Adipocyte (in vitro differentiated cells): ENCODE measurements at regions not wholly inside any gene's neighbourhood (a gene's known extent, or its start where the extent isn't known, plus 50 kb on each side); places are given as distances from the start of the nearest gene placed in this dataset.
"Not testable (repeated sequence)": the region's sequence is repeated elsewhere in the genome, so short reads cannot be mapped to it uniquely, and the experiment has no call there.

Source experiments
- DNase-seq: peaks from one replicate; pipeline ENCODE4 v3.0.0-alpha.2; 2015; ENCODE audit warnings: low read depth
- H3K27me3 ChIP-seq: replicated peaks from 2 replicates; pipeline ENCODE4 v1.7.0; 2013; ENCODE audit warnings: mild to moderate bottlenecking, low read length, moderate library complexity; ENCODE audit not compliant: control insufficient read depth, insufficient read depth
- H3K36me3 ChIP-seq: 2 replicates; pipeline ENCODE4 v1.7.0; 2013; ENCODE audit warnings: low read length, mild to moderate bottlenecking, moderate library complexity; ENCODE audit not compliant: control insufficient read depth, insufficient read depth, severe bottlenecking
- H3K4me1 ChIP-seq: 2 replicates; pipeline ENCODE4 v1.7.0; 2013; ENCODE audit warnings: mild to moderate bottlenecking, low read length, moderate library complexity; ENCODE audit not compliant: control insufficient read depth, insufficient read depth
- H3K4me3 ChIP-seq: 2 replicates; pipeline ENCODE4 v1.7.0; 2013; ENCODE audit warnings: mild to moderate bottlenecking, low read length, moderate library complexity
- H3K9ac ChIP-seq: 2 replicates; pipeline ENCODE4 v1.7.0; 2013; ENCODE audit warnings: mild to moderate bottlenecking, low read length, moderate library complexity
- H3K9me3 ChIP-seq: 2 replicates; pipeline ENCODE4 v1.7.0; 2013; ENCODE audit warnings: mild to moderate bottlenecking, low read length, moderate library complexity; ENCODE audit not compliant: control insufficient read depth

GRCh38 chr2:150119819-150120218 lies 367.6 kb downstream of the RND3 start:
- no peak overlapping the region for H3K9ac ChIP-seq
- DNase-seq, result no peak

DNA sequence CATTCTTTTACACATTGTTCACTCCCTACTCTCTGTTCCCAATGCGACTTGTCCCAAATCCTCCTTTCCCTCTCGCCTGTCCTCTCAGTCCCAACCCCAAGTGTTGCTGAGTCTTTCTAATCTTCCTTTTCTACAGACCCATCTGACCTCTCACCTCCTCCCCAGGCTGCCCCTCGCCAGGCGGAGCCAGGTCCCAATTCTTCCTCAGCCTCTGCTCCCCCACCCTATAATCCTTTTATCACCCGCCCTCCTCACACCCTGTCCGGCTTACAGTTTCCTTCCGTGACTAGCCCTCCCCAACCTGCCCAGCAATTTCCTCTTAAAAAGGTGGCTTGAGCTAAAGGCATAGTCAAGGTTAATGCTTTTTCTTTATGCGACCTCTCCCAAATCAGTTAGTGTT lies 373.4 kb downstream of the RND3 start:
- H3K4me3 ChIP-seq, H3K27me3 ChIP-seq, H3K9me3 ChIP-seq, H3K36me3 ChIP-seq, DNase-seq, H3K9ac ChIP-seq, H3K4me1 ChIP-seq: not testable (repeated sequence)

More at GRCh38 chr2:150119819-150120218, 367.6 kb downstream of the RND3 start:
- Histone ChIP-seq H3K4me3 (no peak overlapping the region), H3K27me3 (no peaks in the 10 kb centered on the region), H3K9me3 (no peaks in the 10 kb centered on the region), H3K4me1 (peaks cover 8% of the 10 kb centered on the region), H3K36me3 (no peaks in the 10 kb centered on the region)

- Histone ChIP-seq H3K9ac (no peak overlapping the region), H3K27me3 (no peaks in the 10 kb centered on the region), H3K4me1 (peaks cover 10% of the 10 kb centered on the region), H3K36me3 (no peaks in the 10 kb centered on the region), H3K9me3 (no peaks in the 10 kb centered on the region), H3K4me3 (no peak overlapping the region)
- DNase-seq, result no peak
These were observed 376.9 kb downstream of the RND3 start for GRCh38 chr2:150110548-150110947.

- Histone ChIP-seq H3K9ac (no peak overlapping the region), H3K27me3 (no peaks in the 10 kb centered on the region), H3K4me3 (no peak overlapping the region), H3K9me3 (no peaks in the 10 kb centered on the region), H3K36me3 (no peaks in the 10 kb centered on the region), H3K4me1 (peaks cover 10% of the 10 kb centered on the region)
- DNase-seq, result no peak
These were observed 377.6 kb downstream of the RND3 start for GRCh38 chr2:150109912-150110311.

- no peaks in the 10 kb centered on the region for H3K27me3 ChIP-seq
- no peak for DNase-seq
- H3K9me3 ChIP-seq, result no peaks in the 10 kb centered on the region
- H3K4me3 ChIP-seq, result no peak overlapping the region
- H3K36me3 ChIP-seq, result no peaks in the 10 kb centered on the region
- peaks cover 10% of the 10 kb centered on the region for H3K4me1 ChIP-seq
- no peak overlapping the region for H3K9ac ChIP-seq
These were observed 378.4 kb downstream of the RND3 start for GRCh38 chr2:150109028-150109427.

GRCh38 chr2:150107816-150108215 lies 379.7 kb downstream of the RND3 start:
- H3K9me3 ChIP-seq, result no peaks in the 10 kb centered on the region
- no peaks in the 10 kb centered on the region for H3K27me3 ChIP-seq
- no peak overlapping the region for H3K9ac ChIP-seq
- no peaks in the 10 kb centered on the region for H3K36me3 ChIP-seq
- H3K4me3 ChIP-seq, result no peak overlapping the region
- peak; percentile 26 for DNase-seq
- H3K4me1 ChIP-seq, result peaks cover 10% of the 10 kb centered on the region

- Histone ChIP-seq H3K4me1 (peaks cover 10% of the 10 kb centered on the region), H3K36me3 (no peaks in the 10 kb centered on the region), H3K9ac (no peak overlapping the region), H3K9me3 (no peaks in the 10 kb centered on the region), H3K4me3 (no peak overlapping the region), H3K27me3 (no peaks in the 10 kb centered on the region)
- DNase-seq, result no peak
These were observed 380.3 kb downstream of the RND3 start for GRCh38 chr2:150107170-150107569.

DNA sequence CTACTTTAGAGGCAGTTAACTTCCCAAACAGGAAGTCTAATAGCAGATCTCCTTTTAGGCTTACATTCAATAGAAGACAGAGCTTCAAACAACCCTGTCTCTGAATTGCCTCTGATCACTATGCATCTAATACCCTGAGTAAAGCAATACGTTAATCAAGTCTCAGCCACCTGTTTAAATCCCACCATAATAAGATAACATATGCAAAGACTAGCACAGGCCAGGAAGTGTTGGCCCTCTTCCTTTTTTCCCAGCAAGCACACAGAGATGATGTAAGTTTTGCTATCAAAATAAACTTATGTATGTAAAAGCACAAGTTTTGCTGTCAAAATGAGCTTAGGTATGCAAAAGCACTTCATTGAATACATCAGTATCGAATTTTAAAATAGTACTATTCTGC lies 385.5 kb downstream of the RND3 start:
- DNase-seq, result no peak
- H3K9ac ChIP-seq, result no peak overlapping the region
- H3K36me3 ChIP-seq, result no peaks in the 10 kb centered on the region
- H3K9me3 ChIP-seq, result no peaks in the 10 kb centered on the region
- no peaks in the 10 kb centered on the region for H3K27me3 ChIP-seq
- peaks cover 16% of the 10 kb centered on the region for H3K4me1 ChIP-seq
- no peak overlapping the region for H3K4me3 ChIP-seq

GRCh38 chr2:150100834-150101233 lies 386.6 kb downstream of the RND3 start:
- peaks cover 12% of the 10 kb centered on the region for H3K4me1 ChIP-seq
- no peak overlapping the region for H3K9ac ChIP-seq
- H3K27me3 ChIP-seq, result no peaks in the 10 kb centered on the region
- DNase-seq, result no peak
- no peaks in the 10 kb centered on the region for H3K36me3 ChIP-seq
- no peaks in the 10 kb centered on the region for H3K9me3 ChIP-seq
- H3K4me3 ChIP-seq, result no peak overlapping the region

GRCh38 chr2:150100336-150100735 lies 387.1 kb downstream of the RND3 start:
- Histone ChIP-seq H3K36me3 (no peaks in the 10 kb centered on the region), H3K9ac (no peak overlapping the region), H3K9me3 (no peaks in the 10 kb centered on the region), H3K4me1 (peaks cover 12% of the 10 kb centered on the region), H3K4me3 (no peak overlapping the region), H3K27me3 (no peaks in the 10 kb centered on the region)
- DNase-seq, result no peak

GRCh38 chr2:150099805-150100204 lies 387.7 kb downstream of the RND3 start:
- H3K9ac ChIP-seq, result no peak overlapping the region

GRCh38 chr2:150097901-150098531 lies 389.5 kb downstream of the RND3 start:
- DNase-seq, result peak; percentile 55
- Histone ChIP-seq H3K9me3 (no peaks in the 10 kb centered on the region), H3K4me1 (peaks cover 12% of the 10 kb centered on the region), H3K27me3 (no peaks in the 10 kb centered on the region), H3K4me3 (no peak overlapping the region), H3K9ac (no peak overlapping the region), H3K36me3 (no peaks in the 10 kb centered on the region)

More at GRCh38 chr2:150099805-150100204, 387.7 kb downstream of the RND3 start:
- no peaks in the 10 kb centered on the region for H3K27me3 ChIP-seq
- no peak for DNase-seq
- no peaks in the 10 kb centered on the region for H3K9me3 ChIP-seq
- H3K4me1 ChIP-seq, result peaks cover 12% of the 10 kb centered on the region
- H3K36me3 ChIP-seq, result no peaks in the 10 kb centered on the region
- H3K4me3 ChIP-seq, result no peak overlapping the region
